GM12875 (cell line): ENCODE measurements at regions not wholly inside any gene's neighbourhood (a gene's known extent, or its start where the extent isn't known, plus 50 kb on each side); places are given as distances from the start of the nearest gene placed in this dataset.

ENCODE experiments used
- H3K4me3 ChIP-seq: one replicate; pipeline ENCODE4 v1.5.1; 2011; ENCODE audit warnings: low read depth, low read length, control low read depth
- CTCF ChIP-seq: IDR thresholded peaks from 2 replicates; pipeline ENCODE4 v1.5.1; 2011; ENCODE audit warnings: low read depth, mild to moderate bottlenecking, control low read depth, inconsistent platforms, low read length, moderate library complexity, borderline replicate concordance; ENCODE audit not compliant: insufficient read depth

- no peak overlapping the region for H3K4me3 ChIP-seq
- no peak for TF ChIP-seq CTCF
Measured at GRCh38 chr2:88838165-88838635, 146.7 kb downstream of the RPIA start.

- no peak for TF ChIP-seq CTCF
- no peak overlapping the region for H3K4me3 ChIP-seq
Measured at GRCh38 chr2:88841224-88841929, 149.9 kb downstream of the RPIA start.

GRCh38 chr2:88842656-88843460 is 151.4 kb downstream of the RPIA start:
- TF ChIP-seq CTCF, result no peak
- no peak overlapping the region for H3K4me3 ChIP-seq

- no peak for TF ChIP-seq CTCF
- H3K4me3 ChIP-seq, result no peak overlapping the region
Measured at GRCh38 chr2:88843651-88844050, 152.2 kb downstream of the RPIA start.

GRCh38 chr2:88844960-88845359 is 153.5 kb downstream of the RPIA start:
- no peak overlapping the region for H3K4me3 ChIP-seq
- TF ChIP-seq CTCF, result no peak

GRCh38 chr2:88845772-88846661 is 154.5 kb downstream of the RPIA start:
- TF ChIP-seq CTCF, result no peak
- no peak overlapping the region for H3K4me3 ChIP-seq
